ENCODE measurements at regions not wholly inside any gene's neighbourhood (a gene's known extent, or its start where the extent isn't known, plus 50 kb on each side); places are given as distances from the start of the nearest gene placed in this dataset.
"Not testable (repeated sequence)": the region's sequence is repeated elsewhere in the genome, so short reads cannot be mapped to it uniquely, and the experiment has no call there.

GRCh38 chr18:57915248-57915647, 112.1 kb upstream of the ATP8B1 start:
- DNase-seq: peak; percentile 87

- DNase-seq: no peak
Observed at GRCh38 chr18:57913686-57914085, 110.6 kb upstream of the ATP8B1 start.

GRCh38 chr18:57910817-57911216, 107.7 kb upstream of the ATP8B1 start:
- peak; percentile 17 for DNase-seq

GRCh38 chr18:57910134-57910533, 107.0 kb upstream of the ATP8B1 start:
- no peak for DNase-seq

GRCh38 chr18:57909620-57910019, 106.5 kb upstream of the ATP8B1 start:
- DNase-seq: no peak

GRCh38 chr18:57908092-57908491, 105.0 kb upstream of the ATP8B1 start:
- DNase-seq: no peak

GRCh38 chr18:57907550-57907949, 104.4 kb upstream of the ATP8B1 start:
- DNase-seq: no peak

- DNase-seq: peak; percentile 62
Observed at GRCh38 chr18:57906852-57907251, 103.7 kb upstream of the ATP8B1 start.

- no peak for DNase-seq
Observed at GRCh38 chr18:57904535-57904934, 101.4 kb upstream of the ATP8B1 start.

- DNase-seq: no peak
Observed at GRCh38 chr18:57902721-57903120, 99.6 kb upstream of the ATP8B1 start.

- DNase-seq: no peak
Observed at GRCh38 chr18:57901825-57902589, 98.9 kb upstream of the ATP8B1 start.

- no peak for DNase-seq
Observed at GRCh38 chr18:57900906-57901435, 97.9 kb upstream of the ATP8B1 start.

GRCh38 chr18:57898506-57899124, 95.5 kb upstream of the ATP8B1 start:
- no peak for DNase-seq

- no peak for DNase-seq
Observed at GRCh38 chr18:57895182-57895581, 92.1 kb upstream of the ATP8B1 start.

GRCh38 chr18:57891707-57892391, 88.7 kb upstream of the ATP8B1 start:
- no peak for DNase-seq

- peak; percentile 19 for DNase-seq
Observed at GRCh38 chr18:57890266-57890665, 87.2 kb upstream of the ATP8B1 start.

GRCh38 chr18:57889841-57890240, 86.7 kb upstream of the ATP8B1 start:
- no peak for DNase-seq

GRCh38 chr18:57887543-57888383, 84.6 kb upstream of the ATP8B1 start:
- no peak for DNase-seq

- DNase-seq: no peak
Observed at GRCh38 chr18:57885931-57886330, 82.8 kb upstream of the ATP8B1 start.

- DNase-seq: no peak
Observed at GRCh38 chr18:57882465-57882864, 79.3 kb upstream of the ATP8B1 start.

- peak; percentile 85 for DNase-seq
Observed at GRCh38 chr18:57881818-57882413, 78.8 kb upstream of the ATP8B1 start.

- DNase-seq: not testable (repeated sequence)
Observed at GRCh38 chr18:57879924-57880323, 76.8 kb upstream of the ATP8B1 start.
